Prostate gland (tissue), 2 donors: ENCODE measurements at regions not wholly inside any gene's neighbourhood (a gene's known extent, or its start where the extent isn't known, plus 50 kb on each side); places are given as distances from the start of the nearest gene placed in this dataset.

Source experiments
- DNase-seq: peaks from one replicate; pipeline ENCODE4 v3.0.0-alpha.2; 2019; ENCODE audit warnings: low spot score
- H3K27ac ChIP-seq, 2 donors: fragments of 200-600 bp; sonication (generic); 2 replicates each; pipeline ENCODE4 v1.5.1; 2017 to 2019
- H3K27me3 ChIP-seq: fragments of 200-600 bp; sonication (generic); replicated peaks from 2 replicates; pipeline ENCODE4 v1.5.1; 2019; ENCODE audit not compliant: insufficient read depth
- H3K36me3 ChIP-seq, 2 donors: fragments of 200-600 bp; sonication (generic); 1 replicate in 1 of 2; 2 replicates in 1 of 2; pipeline versions ENCODE4 v1.5.1 to v1.8.1; 2017 to 2019
- H3K4me1 ChIP-seq: fragments of 200-600 bp; sonication (generic); replicated peaks from 2 replicates; pipeline ENCODE4 v1.5.1; 2019
- H3K4me3 ChIP-seq, 2 donors: fragments of 200-600 bp; sonication (generic); 2 replicates each; pipeline ENCODE4 v1.5.1; 2017 to 2019
- H3K9me3 ChIP-seq: fragments of 200-600 bp; sonication (generic); 2 replicates; pipeline ENCODE4 v1.5.1; 2017
- CTCF ChIP-seq, 4 experiments: fragments of 200-600 bp in 2 of 4; fragments of 450-650 bp in 2 of 4; sonication (generic) in 2 of 4; IDR thresholded peaks; 1 replicate in 3 of 4; 2 replicates in 1 of 4; pipeline ENCODE4 v1.5.1; 2016 to 2019; ENCODE audit warnings: antibody characterized with exemption in 4 of 4, mild to moderate bottlenecking in 2 of 4, moderate library complexity in 2 of 4
- POLR2A ChIP-seq: fragments of 450-650 bp; IDR thresholded peaks from one replicate; pipeline ENCODE4 v1.6.1; 2016; ENCODE audit warnings: antibody characterized with exemption, mild to moderate bottlenecking
- POLR2AphosphoS5 ChIP-seq: sonication (generic); formaldehyde crosslinking; IDR thresholded peaks from one replicate; pipeline ENCODE4 v1.6.1; 2017; ENCODE audit warnings: antibody characterized with exemption
- whole genome bisulfite sequencing: methylation state at CpG from one replicate; pipeline ENCODE4 v1.1.5; 2018; 5-methylcytosine and 5-hydroxymethylcytosine counted together
- intact Hi-C: fragments of 100-400 bp; cut with DNase I; formaldehyde crosslinking; loops from one replicate; pipeline ENCODE4 v1.14.2; 2022
- microRNA counts, 2 donors: library from miRNA; unstranded; fragments of <30 nt; microRNA quantifications; one replicate each; lab custom pipeline; 2016 to 2017
- microRNA-seq: library from miRNA; unstranded; fragments of <30 nt; microRNA quantifications from one replicate; pipeline ENCODE4, GENCODE V29; 2016
- small RNA-seq, 2 donors: library from RNA; depleted of rRNA; stranded (forward); fragments of <200 nt; gene quantifications; one replicate each; pipeline ENCODE3, GENCODE V24; 2016

GRCh38 chr6:127053032-127053874 lies 65.2 kb upstream of the RSPO3 start:
- Histone ChIP-seq H3K27ac (no peak overlapping the region), H3K27me3 (no peaks in the 10 kb centered on the region), H3K36me3 (no peaks in the 10 kb centered on the region), H3K9me3 (no peaks in the 10 kb centered on the region), H3K4me1 (no peaks in the 10 kb centered on the region), H3K4me3 (no peak overlapping the region)
- TF ChIP-seq POLR2A (no peak), CTCF (IDR thresholded peaks at IDR 0.05) (no peak), POLR2AphosphoS5 (no peak)
- intact Hi-C loops, result no loop called here
- no peak for DNase-seq
- WGBS, result 67% methylated on average over 2 of the region's 2 CpGs

- 36% methylated on average over 1 of the region's 1 CpG for WGBS
- Histone ChIP-seq H3K36me3 (no peaks in the 10 kb centered on the region), H3K4me1 (no peaks in the 10 kb centered on the region), H3K4me3 (no peak overlapping the region), H3K27ac (no peak overlapping the region), H3K27me3 (no peaks in the 10 kb centered on the region), H3K9me3 (no peaks in the 10 kb centered on the region)
- no peak for DNase-seq
- intact Hi-C loops, result no loop called here
- TF ChIP-seq CTCF (IDR thresholded peaks at IDR 0.05), result no peak
- no peak for TF ChIP-seq POLR2A
- no peak for TF ChIP-seq POLR2AphosphoS5
Observed at GRCh38 chr6:127053875-127054235, 64.6 kb upstream of the RSPO3 start.

- Histone ChIP-seq H3K4me3 (no peak overlapping the region), H3K4me1 (no peaks in the 10 kb centered on the region), H3K9me3 (no peaks in the 10 kb centered on the region), H3K36me3 (no peaks in the 10 kb centered on the region), H3K27ac (no peak overlapping the region), H3K27me3 (no peaks in the 10 kb centered on the region)
- TF ChIP-seq POLR2A (no peak), POLR2AphosphoS5 (no peak), CTCF (IDR thresholded peaks at IDR 0.05) (no peak)
- intact Hi-C loops, result no loop called here
- WGBS, result 95% methylated on average over 2 of the region's 2 CpGs
- no peak for DNase-seq
Observed at GRCh38 chr6:127058027-127058426, 60.4 kb upstream of the RSPO3 start.

GRCh38 chr6:127058936-127059335 lies 59.5 kb upstream of the RSPO3 start:
- TF ChIP-seq POLR2A, result no peak
- no peak for TF ChIP-seq CTCF (IDR thresholded peaks at IDR 0.05)
- TF ChIP-seq POLR2AphosphoS5, result no peak
- intact Hi-C loops, result no loop called here
- no peaks in the 10 kb centered on the region for H3K27me3 ChIP-seq
- no peak overlapping the region for H3K4me3 ChIP-seq
- H3K36me3 ChIP-seq, result no peaks in the 10 kb centered on the region
- WGBS, result 82% methylated on average over 2 of the region's 2 CpGs
- no peaks in the 10 kb centered on the region for H3K4me1 ChIP-seq
- H3K9me3 ChIP-seq, result no peaks in the 10 kb centered on the region
- no peak overlapping the region for H3K27ac ChIP-seq
- no peak for DNase-seq

MicroRNA genes in the stretch of these regions (microRNA counts, 767-probe panel; counts per million panel counts)
- microRNA hsa-miR-588 (lab: Ali Mortazavi, UCI), result 0 to 431 counts per million in 2 donors

Small RNA genes lying in the stretch of these regions (microRNA-seq; reads per million reads assigned to microRNA genes)
- gene MIR588, result 1.6 reads per million, percentile 21 among the genes with 10 or more reads in this experiment

Small RNA genes lying in the stretch of these regions (small RNA-seq; reads per million reads assigned to genes)
- 0 reads per million in 2 donors for gene MIR588
- 0 reads per million in 2 donors for gene RNU6-200P
